Retinal pigment epithelial cell (primary cell): ENCODE measurements at regions not wholly inside any gene's neighbourhood (a gene's known extent, or its start where the extent isn't known, plus 50 kb on each side); places are given as distances from the start of the nearest gene placed in this dataset.

Experiments
- DNase-seq: peaks from one replicate; pipeline ENCODE4 v3.0.0-alpha.2; 2010; ENCODE audit warnings: low read depth
- H3K4me3 ChIP-seq: 2 replicates; pipeline ENCODE4 v1.5.1; 2011; ENCODE audit warnings: mild to moderate bottlenecking, low read length, control low read depth, moderate library complexity
- TF ChIP-seq, protein P1 (sequence below): conservative IDR thresholded peaks from 2 replicates; pipeline ENCODE4 v1.5.1; 2011; ENCODE audit warnings: low read depth, low read length, control low read depth, inconsistent platforms

- no peak overlapping the region for H3K4me3 ChIP-seq
- DNase-seq, result no peak
- TF ChIP-seq, protein P1, sequence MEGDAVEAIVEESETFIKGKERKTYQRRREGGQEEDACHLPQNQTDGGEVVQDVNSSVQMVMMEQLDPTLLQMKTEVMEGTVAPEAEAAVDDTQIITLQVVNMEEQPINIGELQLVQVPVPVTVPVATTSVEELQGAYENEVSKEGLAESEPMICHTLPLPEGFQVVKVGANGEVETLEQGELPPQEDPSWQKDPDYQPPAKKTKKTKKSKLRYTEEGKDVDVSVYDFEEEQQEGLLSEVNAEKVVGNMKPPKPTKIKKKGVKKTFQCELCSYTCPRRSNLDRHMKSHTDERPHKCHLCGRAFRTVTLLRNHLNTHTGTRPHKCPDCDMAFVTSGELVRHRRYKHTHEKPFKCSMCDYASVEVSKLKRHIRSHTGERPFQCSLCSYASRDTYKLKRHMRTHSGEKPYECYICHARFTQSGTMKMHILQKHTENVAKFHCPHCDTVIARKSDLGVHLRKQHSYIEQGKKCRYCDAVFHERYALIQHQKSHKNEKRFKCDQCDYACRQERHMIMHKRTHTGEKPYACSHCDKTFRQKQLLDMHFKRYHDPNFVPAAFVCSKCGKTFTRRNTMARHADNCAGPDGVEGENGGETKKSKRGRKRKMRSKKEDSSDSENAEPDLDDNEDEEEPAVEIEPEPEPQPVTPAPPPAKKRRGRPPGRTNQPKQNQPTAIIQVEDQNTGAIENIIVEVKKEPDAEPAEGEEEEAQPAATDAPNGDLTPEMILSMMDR, result no peak
These were observed 108.1 kb upstream of the PCDH15 start for GRCh38 chr10:54909165-54909564.

DNA sequence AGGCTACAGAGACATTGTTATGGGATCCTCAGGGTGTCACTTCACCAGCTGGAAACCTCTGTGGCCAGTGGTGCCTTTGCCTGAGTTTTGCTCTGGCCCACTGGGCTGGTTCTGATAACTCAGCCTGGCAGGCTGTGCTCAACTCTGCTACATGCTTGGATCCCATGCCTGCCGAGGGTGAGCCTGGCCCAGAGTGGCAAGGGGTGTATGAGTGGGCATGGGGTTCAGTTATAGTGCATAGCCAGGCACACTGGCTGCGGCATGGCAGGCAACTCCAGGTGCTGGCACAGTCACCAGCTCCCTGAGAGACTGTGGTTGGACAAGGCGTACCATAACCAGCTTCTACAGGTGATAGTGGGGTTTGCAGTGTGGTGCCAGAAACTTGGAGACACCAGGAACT is 107.0 kb upstream of the PCDH15 start:
- DNase-seq, result no peak
- TF ChIP-seq, protein P1, result no peak
- no peak overlapping the region for H3K4me3 ChIP-seq

GRCh38 chr10:54906940-54907339 is 105.9 kb upstream of the PCDH15 start:
- DNase-seq, result no peak
- no peak overlapping the region for H3K4me3 ChIP-seq
- TF ChIP-seq, protein P1, result no peak

DNA sequence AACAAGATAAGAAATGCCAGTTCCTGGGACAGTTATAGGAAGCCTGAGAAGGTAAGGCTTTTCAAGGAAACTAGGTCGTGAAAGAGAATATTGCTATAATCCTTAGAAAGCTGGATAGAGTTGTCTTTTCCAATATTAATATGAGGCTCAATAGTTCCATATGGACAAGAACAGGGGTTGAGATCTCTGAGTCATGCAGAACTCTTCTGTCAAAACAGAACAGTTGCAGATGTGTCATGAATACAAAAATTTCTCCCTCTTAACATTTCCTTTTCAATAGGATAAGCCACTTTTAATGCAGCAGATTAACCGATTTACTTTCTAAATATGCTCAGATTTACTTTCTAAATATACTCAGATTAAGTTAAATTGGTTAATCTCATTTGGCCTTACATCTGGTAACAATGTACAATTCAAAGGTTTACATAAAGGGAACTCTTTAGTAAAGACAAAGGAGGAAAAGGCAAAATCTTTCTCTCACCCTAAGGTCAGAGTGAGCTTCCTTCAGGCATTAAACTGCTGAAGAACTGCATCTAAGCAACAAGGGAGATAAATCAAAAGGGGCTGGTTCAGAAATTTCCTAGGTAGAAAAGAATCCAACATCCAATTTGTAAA is 104.7 kb upstream of the PCDH15 start:
- TF ChIP-seq, protein P1, result no peak
- DNase-seq, result peak; percentile 8
- H3K4me3 ChIP-seq, result no peak overlapping the region

DNA sequence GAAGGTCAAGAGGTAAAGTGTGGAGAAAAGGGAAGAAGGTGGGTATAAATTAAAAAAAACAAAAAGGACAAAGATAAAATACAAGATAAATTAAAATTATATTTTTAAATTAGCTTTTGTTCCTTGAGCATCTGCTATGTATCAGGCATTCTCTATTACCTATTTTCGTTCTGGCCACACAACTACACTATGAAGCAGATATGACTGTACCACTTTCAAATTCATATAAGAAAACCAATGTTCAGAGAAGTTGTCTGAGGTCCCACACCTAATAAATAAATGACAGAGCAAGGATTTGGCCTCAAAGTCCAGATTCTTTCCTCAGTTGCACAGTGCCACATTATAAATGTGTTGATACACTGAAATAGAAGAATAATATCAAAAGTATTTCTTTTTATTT is 103.8 kb upstream of the PCDH15 start:
- DNase-seq, result no peak
- TF ChIP-seq, protein P1, result no peak
- no peak overlapping the region for H3K4me3 ChIP-seq

DNA sequence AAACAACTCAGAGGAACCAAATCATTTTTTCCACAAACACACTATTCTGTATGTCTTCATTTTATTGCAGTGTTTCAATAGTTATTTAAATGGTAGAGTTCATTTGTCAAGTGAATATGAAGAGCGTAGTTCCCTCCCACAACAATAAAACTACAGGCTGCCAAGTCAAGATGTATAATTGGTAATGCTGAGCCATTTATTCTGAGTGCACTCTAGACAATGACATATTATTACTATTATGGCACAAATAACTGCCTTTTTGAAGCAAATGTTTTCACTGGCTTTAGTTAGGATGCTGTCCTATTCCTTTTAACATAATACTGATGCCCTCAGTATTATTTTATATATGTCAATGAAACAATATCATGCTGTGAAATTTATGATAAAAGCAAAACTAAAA is 102.7 kb upstream of the PCDH15 start:
- TF ChIP-seq, protein P1, result no peak
- DNase-seq, result no peak

DNA sequence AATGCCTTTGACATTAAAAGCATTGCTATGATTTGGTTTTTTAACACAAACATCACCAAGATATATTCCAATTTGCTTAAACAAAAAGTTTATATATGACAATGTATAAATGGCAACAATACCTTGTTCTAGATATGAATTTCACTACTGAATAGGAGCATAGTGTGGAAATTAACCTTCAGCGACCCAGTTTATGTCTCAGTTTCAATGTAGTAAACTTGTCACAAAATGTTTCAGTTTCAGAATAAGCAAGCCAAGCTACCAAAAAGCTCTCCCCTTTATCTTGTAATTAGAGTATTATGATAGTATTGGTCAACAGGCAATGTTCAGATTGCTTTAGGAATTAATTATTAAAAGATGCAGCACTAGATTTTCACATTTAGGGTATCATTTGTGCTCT is 99.6 kb upstream of the PCDH15 start:
- no peak for DNase-seq
- TF ChIP-seq, protein P1, result no peak
- H3K4me3 ChIP-seq, result no peak overlapping the region

More for the DNA sequence above, 102.7 kb upstream of the PCDH15 start:
- H3K4me3 ChIP-seq, result no peak overlapping the region
